Osteocyte (in vitro differentiated cells): ENCODE measurements at regions not wholly inside any gene's neighbourhood (a gene's known extent, or its start where the extent isn't known, plus 50 kb on each side); places are given as distances from the start of the nearest gene placed in this dataset.
"Not testable (repeated sequence)": the region's sequence is repeated elsewhere in the genome, so short reads cannot be mapped to it uniquely, and the experiment has no call there.

Experiments used
- DNase-seq: peaks from one replicate; pipeline ENCODE4 v3.0.0; 2021; ENCODE audit warnings: mixed read lengths; ENCODE audit not compliant: unreplicated experiment; ENCODE audit errors: extremely low spot score
- H3K27ac Mint-ChIP-seq: one replicate; pipeline ENCODE4 v1.8.0; 2021; ENCODE audit warnings: mild to moderate bottlenecking, mixed read lengths; ENCODE audit not compliant: unreplicated experiment
- H3K27me3 Mint-ChIP-seq: one replicate; pipeline ENCODE4 v1.8.0; 2021; ENCODE audit warnings: mixed read lengths; ENCODE audit not compliant: unreplicated experiment
- H3K36me3 Mint-ChIP-seq: one replicate; pipeline ENCODE4 v1.8.0; 2021; ENCODE audit warnings: mixed read lengths; ENCODE audit not compliant: unreplicated experiment
- H3K4me1 Mint-ChIP-seq: one replicate; pipeline ENCODE4 v1.8.0; 2021; ENCODE audit warnings: mixed read lengths; ENCODE audit not compliant: unreplicated experiment
- H3K4me3 Mint-ChIP-seq: one replicate; pipeline ENCODE4 v1.8.0; 2021; ENCODE audit warnings: mild to moderate bottlenecking, moderate library complexity, mixed read lengths; ENCODE audit not compliant: unreplicated experiment
- H3K9me3 Mint-ChIP-seq: one replicate; pipeline ENCODE4 v1.8.0; 2021; ENCODE audit warnings: mixed read lengths; ENCODE audit not compliant: unreplicated experiment
- TF ChIP-seq, protein P1 (sequence below): fragments of 200-600 bp; sonication (generic); IDR thresholded peaks from 2 replicates; pipeline ENCODE4 v1.5.0; 2021; ENCODE audit warnings: antibody characterized with exemption, mild to moderate bottlenecking, moderate library complexity

DNA sequence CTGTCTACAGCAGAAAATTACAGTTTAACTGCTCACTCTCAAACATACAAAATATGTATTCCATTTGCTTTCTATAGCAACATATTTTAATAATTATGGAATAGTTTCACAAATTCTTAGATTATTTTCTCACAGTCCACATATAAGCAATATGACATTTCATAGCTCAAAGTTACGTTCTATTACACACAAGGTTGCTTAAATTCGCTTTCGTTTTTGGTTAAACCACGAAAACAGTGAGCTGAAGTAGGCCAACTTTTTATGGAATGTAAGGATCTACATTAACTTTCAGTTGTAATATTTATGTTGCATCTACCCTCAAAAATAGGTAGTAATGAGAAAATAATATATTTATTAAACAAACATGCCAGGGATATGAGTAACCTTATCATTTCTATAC lies 966.0 kb upstream of the ACO1 start:
- TF ChIP-seq, protein P1, sequence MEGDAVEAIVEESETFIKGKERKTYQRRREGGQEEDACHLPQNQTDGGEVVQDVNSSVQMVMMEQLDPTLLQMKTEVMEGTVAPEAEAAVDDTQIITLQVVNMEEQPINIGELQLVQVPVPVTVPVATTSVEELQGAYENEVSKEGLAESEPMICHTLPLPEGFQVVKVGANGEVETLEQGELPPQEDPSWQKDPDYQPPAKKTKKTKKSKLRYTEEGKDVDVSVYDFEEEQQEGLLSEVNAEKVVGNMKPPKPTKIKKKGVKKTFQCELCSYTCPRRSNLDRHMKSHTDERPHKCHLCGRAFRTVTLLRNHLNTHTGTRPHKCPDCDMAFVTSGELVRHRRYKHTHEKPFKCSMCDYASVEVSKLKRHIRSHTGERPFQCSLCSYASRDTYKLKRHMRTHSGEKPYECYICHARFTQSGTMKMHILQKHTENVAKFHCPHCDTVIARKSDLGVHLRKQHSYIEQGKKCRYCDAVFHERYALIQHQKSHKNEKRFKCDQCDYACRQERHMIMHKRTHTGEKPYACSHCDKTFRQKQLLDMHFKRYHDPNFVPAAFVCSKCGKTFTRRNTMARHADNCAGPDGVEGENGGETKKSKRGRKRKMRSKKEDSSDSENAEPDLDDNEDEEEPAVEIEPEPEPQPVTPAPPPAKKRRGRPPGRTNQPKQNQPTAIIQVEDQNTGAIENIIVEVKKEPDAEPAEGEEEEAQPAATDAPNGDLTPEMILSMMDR: no peak
- DNase-seq: no peak
- Mint-ChIP-seq H3K27ac (no peak overlapping the region), H3K36me3 (no peaks in the 10 kb centered on the region), H3K4me1 (no peaks in the 10 kb centered on the region), H3K9me3 (peaks cover 11% of the 10 kb centered on the region), H3K27me3 (no peaks in the 10 kb centered on the region), H3K4me3 (no peak overlapping the region)

DNA sequence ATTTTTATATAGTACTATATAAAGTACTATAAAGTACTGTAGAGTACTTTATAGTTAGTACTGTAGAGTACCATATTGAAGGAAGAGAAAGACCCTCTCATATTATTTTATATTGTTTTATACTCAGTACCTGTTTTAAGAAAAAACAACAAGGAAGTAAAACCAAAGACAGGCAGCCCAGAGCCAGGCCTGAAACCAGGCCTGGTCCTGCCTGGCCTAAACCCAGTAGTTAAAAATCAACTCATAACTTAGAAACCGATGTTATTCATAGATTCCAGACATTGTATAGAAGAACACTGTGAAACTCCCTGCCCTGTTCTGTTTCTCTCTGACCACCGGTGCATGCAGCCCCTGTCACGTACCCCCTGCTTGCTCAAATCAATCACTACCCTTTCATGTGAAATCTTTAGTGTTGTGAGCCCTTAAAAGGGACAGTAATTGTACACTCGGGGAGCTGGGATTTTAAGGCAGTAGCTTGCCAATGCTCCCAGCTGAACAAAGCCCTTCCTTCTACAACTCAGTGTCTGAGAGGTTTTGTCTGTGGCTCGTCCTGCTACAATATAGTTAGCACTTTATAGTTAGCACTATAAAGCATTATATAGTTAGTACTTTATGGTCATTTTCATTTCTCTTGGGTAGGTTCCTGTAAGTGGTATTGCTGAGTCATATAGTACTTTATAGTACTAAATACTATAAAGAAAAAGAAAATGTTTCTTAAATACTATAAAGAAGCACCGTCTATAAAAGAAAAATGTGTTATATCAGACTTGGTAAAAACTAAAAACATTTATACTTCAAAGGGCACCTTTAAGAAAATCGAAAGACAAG lies 940.6 kb upstream of the ACO1 start:
- H3K27me3 Mint-ChIP-seq: not testable (repeated sequence)

DNA sequence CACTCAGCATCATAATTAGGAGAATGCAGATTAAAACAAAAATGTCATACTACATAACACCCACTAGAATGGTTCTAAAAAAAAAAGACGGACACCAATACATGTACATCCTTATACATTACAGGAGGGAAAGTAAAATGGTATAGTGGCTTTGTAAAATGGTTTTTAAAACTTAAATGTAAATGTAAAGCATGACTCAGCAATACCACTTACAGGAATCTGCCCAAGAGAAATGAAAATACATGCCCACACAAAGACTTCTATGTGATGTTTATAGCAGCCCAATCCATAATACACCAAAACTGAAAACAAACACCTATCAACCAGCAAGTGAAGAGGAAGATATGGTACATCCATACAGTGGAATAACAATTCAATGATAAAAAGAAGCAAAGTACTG lies 939.1 kb upstream of the ACO1 start:
- peak overlapping the region; percentile 23 for H3K27ac Mint-ChIP-seq
- peaks cover 9% of the 10 kb centered on the region for H3K4me1 Mint-ChIP-seq
- no peaks in the 10 kb centered on the region for H3K36me3 Mint-ChIP-seq
- DNase-seq: no peak
- no peaks in the 10 kb centered on the region for H3K9me3 Mint-ChIP-seq
- TF ChIP-seq, protein P1: no peak
- H3K27me3 Mint-ChIP-seq: no peaks in the 10 kb centered on the region
- H3K4me3 Mint-ChIP-seq: no peak overlapping the region

More for the DNA sequence above, 940.6 kb upstream of the ACO1 start:
- not testable (repeated sequence) for H3K4me1 Mint-ChIP-seq, H3K9me3 Mint-ChIP-seq, H3K36me3 Mint-ChIP-seq, H3K4me3 Mint-ChIP-seq, DNase-seq, H3K27ac Mint-ChIP-seq

DNA sequence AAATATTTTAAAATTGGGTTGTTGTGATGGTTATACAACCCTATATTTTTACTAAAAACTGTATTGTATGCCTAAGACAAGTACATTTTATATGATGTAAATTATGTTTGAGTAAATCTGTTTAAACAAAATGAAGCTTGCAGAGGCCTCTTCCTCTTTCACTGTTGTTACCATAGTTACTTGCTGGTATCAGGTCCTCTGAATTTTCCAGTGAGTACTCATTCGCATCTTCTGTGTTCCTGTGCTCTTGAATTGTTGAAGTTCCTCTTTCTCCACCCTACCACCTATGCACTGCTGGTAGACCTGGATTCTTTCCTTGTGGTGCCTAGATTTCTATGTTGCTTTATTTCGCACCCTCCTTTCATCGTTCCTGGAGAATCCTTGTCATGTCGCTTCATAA lies 938.5 kb upstream of the ACO1 start:
- no peaks in the 10 kb centered on the region for H3K9me3 Mint-ChIP-seq
- H3K4me3 Mint-ChIP-seq: no peak overlapping the region
- no peak for DNase-seq
- H3K36me3 Mint-ChIP-seq: no peaks in the 10 kb centered on the region
- no peak overlapping the region for H3K27ac Mint-ChIP-seq
- H3K4me1 Mint-ChIP-seq: peaks cover 9% of the 10 kb centered on the region
- no peaks in the 10 kb centered on the region for H3K27me3 Mint-ChIP-seq
- TF ChIP-seq, protein P1: no peak

DNA sequence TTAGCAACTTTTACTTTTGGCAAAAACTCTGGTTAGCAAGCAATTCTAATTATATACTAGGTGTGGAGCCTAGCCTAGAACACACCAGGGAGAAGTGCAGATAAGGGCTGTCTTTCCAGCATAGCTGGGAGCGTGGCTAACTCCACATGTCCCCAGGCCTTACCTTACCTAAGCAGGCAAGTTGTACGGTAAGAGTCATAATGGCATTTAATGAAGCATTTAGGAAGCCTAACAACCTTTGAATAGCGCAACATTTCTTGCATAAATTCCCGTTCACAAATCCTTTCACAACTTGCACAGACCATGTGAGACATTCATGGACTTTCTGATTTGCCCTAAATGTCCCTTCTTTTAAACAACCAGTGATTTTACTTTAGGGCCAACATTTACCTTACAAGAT lies 917.4 kb upstream of the ACO1 start:
- H3K27me3 Mint-ChIP-seq: peaks cover 12% of the 10 kb centered on the region
- H3K36me3 Mint-ChIP-seq: no peaks in the 10 kb centered on the region
- no peaks in the 10 kb centered on the region for H3K9me3 Mint-ChIP-seq
- no peak overlapping the region for H3K4me3 Mint-ChIP-seq
- H3K4me1 Mint-ChIP-seq: no peaks in the 10 kb centered on the region
- DNase-seq: no peak
- TF ChIP-seq, protein P1: no peak
- H3K27ac Mint-ChIP-seq: no peak overlapping the region
